ENCODE measurements at regions not wholly inside any gene's neighbourhood (a gene's known extent, or its start where the extent isn't known, plus 50 kb on each side); places are given as distances from the start of the nearest gene placed in this dataset.

DNA sequence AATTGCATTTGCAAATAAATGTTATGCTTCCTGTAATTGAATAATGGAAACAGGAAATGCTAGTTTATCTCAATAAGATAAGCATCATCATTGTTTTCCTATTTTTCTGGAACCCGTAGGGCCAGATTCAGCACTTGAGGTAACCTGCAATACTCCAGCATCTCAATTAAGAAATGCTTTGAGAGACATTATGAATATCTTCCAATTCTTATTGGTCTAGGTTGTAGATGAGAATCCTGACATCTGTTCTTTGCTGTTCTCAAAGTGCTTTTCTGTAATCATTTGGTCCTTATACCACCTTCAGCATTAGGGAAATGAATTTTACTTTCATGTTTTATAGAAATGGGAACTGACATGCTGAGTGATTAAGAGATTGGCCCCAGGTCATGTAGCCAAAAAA lies 428.3 kb downstream of the CBLN4 start:
- TF ChIP-seq TCF4 (CRISPR knock-in tag; IDR thresholded peaks at IDR 0.05; ENCODE audit: borderline replicate concordance) (peak; percentile 32; the same call in 1 of the 2 replicates), BACH2 (CRISPR knock-in tag; IDR thresholded peaks at IDR 0.05; ENCODE audit: borderline replicate concordance) (no peak), ARNTL (CRISPR knock-in tag; IDR thresholded peaks at IDR 0.05; ENCODE audit: borderline replicate concordance, low read depth) (no peak)
- no peak for ATAC-seq

DNA sequence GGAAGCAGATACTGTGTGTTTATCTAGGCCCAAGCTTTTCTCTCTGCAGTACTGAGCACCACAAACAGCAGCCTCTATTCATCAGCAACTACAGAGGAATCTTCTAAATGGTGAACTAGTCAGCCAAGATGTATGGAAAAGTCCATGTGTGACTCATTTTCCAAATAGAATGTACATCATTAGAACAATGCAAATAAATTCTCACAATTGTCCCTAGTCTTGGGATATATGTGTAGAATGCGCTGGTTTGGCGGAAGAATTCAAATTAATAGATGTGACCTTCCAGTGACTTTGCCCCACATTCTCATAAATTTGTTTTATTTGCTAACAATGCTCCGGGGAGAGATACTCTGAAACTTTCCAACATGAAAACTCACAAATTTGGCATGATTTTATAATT lies 436.2 kb downstream of the CBLN4 start:
- no peak for ATAC-seq
- TF ChIP-seq, protein P1, sequence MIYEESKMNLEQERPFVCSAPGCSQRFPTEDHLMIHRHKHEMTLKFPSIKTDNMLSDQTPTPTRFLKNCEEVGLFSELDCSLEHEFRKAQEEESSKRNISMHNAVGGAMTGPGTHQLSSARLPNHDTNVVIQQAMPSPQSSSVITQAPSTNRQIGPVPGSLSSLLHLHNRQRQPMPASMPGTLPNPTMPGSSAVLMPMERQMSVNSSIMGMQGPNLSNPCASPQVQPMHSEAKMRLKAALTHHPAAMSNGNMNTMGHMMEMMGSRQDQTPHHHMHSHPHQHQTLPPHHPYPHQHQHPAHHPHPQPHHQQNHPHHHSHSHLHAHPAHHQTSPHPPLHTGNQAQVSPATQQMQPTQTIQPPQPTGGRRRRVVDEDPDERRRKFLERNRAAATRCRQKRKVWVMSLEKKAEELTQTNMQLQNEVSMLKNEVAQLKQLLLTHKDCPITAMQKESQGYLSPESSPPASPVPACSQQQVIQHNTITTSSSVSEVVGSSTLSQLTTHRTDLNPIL (CRISPR knock-in tag; IDR thresholded peaks at IDR 0.05; ENCODE audit: low read depth), result no peak

DNA sequence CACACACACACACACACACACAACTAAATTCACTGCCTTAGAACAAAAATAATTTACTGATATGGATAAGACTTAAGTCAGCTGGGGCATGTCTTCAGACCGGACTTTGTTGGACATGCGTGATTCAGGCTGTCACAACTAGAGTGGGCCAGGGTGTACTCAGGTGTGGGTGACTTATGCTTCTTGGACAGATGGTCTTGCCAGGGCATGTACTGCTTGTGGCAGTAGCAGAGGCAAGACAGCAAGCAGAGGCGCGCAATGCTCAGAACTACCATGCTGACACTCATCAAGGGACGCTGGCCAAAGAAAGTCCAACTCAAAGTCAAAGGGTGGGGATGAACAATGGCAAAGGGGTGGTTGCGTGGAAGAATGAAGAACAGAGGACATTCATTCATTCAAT lies 437.5 kb downstream of the CBLN4 start:
- TF ChIP-seq RARB (CRISPR knock-in tag; IDR thresholded peaks at IDR 0.05), result no peak
- no peak for TF ChIP-seq ARNTL (CRISPR knock-in tag; IDR thresholded peaks at IDR 0.05; ENCODE audit: borderline replicate concordance, low read depth)
- TF ChIP-seq OSR1 (CRISPR knock-in tag; IDR thresholded peaks at IDR 0.05), result no peak
- no peak for TF ChIP-seq ISL1 (CRISPR knock-in tag; IDR thresholded peaks at IDR 0.05)
- no peak for TF ChIP-seq CSDC2 (CRISPR knock-in tag; IDR thresholded peaks at IDR 0.05)
- no peak for TF ChIP-seq ZNF8 (CRISPR knock-in tag; IDR thresholded peaks at IDR 0.05)
- TF ChIP-seq SNAI2 (CRISPR knock-in tag; IDR thresholded peaks at IDR 0.05), result no peak
- no peak for TF ChIP-seq TOX (CRISPR knock-in tag; IDR thresholded peaks at IDR 0.05; ENCODE audit: borderline replicate concordance)
- no peak for TF ChIP-seq ZNF70 (CRISPR knock-in tag; IDR thresholded peaks at IDR 0.05)
- TF ChIP-seq, protein P1 (CRISPR knock-in tag; IDR thresholded peaks at IDR 0.05; ENCODE audit: low read depth), result no peak
- no peak for TF ChIP-seq BACH2 (CRISPR knock-in tag; IDR thresholded peaks at IDR 0.05; ENCODE audit: borderline replicate concordance)
- TF ChIP-seq TCF4 (CRISPR knock-in tag; IDR thresholded peaks at IDR 0.05; ENCODE audit: borderline replicate concordance), result no peak
- no peak for TF ChIP-seq ZFP3 (CRISPR knock-in tag; IDR thresholded peaks at IDR 0.05)
- TF ChIP-seq ZNF565 (CRISPR knock-in tag; conservative IDR thresholded peaks at IDR 0.05; ENCODE audit: low read depth), result no peak
- TF ChIP-seq, protein P2, sequence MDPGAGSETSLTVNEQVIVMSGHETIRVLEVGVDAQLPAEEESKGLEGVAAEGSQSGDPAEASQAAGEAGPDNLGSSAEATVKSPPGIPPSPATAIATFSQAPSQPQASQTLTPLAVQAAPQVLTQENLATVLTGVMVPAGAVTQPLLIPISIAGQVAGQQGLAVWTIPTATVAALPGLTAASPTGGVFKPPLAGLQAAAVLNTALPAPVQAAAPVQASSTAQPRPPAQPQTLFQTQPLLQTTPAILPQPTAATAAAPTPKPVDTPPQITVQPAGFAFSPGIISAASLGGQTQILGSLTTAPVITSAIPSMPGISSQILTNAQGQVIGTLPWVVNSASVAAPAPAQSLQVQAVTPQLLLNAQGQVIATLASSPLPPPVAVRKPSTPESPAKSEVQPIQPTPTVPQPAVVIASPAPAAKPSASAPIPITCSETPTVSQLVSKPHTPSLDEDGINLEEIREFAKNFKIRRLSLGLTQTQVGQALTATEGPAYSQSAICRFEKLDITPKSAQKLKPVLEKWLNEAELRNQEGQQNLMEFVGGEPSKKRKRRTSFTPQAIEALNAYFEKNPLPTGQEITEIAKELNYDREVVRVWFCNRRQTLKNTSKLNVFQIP (CRISPR knock-in tag; IDR thresholded peaks at IDR 0.05; ENCODE audit: borderline replicate concordance, low read depth), result no peak
- TF ChIP-seq, protein P3, sequence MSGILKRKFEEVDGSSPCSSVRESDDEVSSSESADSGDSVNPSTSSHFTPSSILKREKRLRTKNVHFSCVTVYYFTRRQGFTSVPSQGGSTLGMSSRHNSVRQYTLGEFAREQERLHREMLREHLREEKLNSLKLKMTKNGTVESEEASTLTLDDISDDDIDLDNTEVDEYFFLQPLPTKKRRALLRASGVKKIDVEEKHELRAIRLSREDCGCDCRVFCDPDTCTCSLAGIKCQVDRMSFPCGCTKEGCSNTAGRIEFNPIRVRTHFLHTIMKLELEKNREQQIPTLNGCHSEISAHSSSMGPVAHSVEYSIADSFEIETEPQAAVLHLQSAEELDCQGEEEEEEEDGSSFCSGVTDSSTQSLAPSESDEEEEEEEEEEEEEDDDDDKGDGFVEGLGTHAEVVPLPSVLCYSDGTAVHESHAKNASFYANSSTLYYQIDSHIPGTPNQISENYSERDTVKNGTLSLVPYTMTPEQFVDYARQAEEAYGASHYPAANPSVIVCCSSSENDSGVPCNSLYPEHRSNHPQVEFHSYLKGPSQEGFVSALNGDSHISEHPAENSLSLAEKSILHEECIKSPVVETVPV (CRISPR knock-in tag; IDR thresholded peaks at IDR 0.05), result no peak
- no peak for TF ChIP-seq ZFP30 (CRISPR knock-in tag; IDR thresholded peaks at IDR 0.05)
- no peak for TF ChIP-seq PPARA (CRISPR knock-in tag; IDR thresholded peaks at IDR 0.05; ENCODE audit: borderline replicate concordance)
- no peak for ATAC-seq

GRCh38 chr20:55565096-55565773 lies 440.1 kb downstream of the CBLN4 start:
- TF ChIP-seq ZFP30 (CRISPR knock-in tag; IDR thresholded peaks at IDR 0.05) (no peak), ZC3H10 (CRISPR knock-in tag; IDR thresholded peaks at IDR 0.05) (no peak), GLIS3 (CRISPR knock-in tag; IDR thresholded peaks at IDR 0.05) (no peak), ZNF70 (CRISPR knock-in tag; IDR thresholded peaks at IDR 0.05) (no peak), TCF4 (CRISPR knock-in tag; IDR thresholded peaks at IDR 0.05; ENCODE audit: borderline replicate concordance) (no peak), ARNTL (CRISPR knock-in tag; IDR thresholded peaks at IDR 0.05; ENCODE audit: borderline replicate concordance, low read depth) (no peak), ZFP3 (CRISPR knock-in tag; IDR thresholded peaks at IDR 0.05) (no peak), TOX (CRISPR knock-in tag; IDR thresholded peaks at IDR 0.05; ENCODE audit: borderline replicate concordance) (no peak), TSHZ2 (CRISPR knock-in tag; IDR thresholded peaks at IDR 0.05) (no peak), ISL1 (CRISPR knock-in tag; IDR thresholded peaks at IDR 0.05) (no peak), OSR1 (CRISPR knock-in tag; IDR thresholded peaks at IDR 0.05) (no peak)
- TF ChIP-seq, protein P4, sequence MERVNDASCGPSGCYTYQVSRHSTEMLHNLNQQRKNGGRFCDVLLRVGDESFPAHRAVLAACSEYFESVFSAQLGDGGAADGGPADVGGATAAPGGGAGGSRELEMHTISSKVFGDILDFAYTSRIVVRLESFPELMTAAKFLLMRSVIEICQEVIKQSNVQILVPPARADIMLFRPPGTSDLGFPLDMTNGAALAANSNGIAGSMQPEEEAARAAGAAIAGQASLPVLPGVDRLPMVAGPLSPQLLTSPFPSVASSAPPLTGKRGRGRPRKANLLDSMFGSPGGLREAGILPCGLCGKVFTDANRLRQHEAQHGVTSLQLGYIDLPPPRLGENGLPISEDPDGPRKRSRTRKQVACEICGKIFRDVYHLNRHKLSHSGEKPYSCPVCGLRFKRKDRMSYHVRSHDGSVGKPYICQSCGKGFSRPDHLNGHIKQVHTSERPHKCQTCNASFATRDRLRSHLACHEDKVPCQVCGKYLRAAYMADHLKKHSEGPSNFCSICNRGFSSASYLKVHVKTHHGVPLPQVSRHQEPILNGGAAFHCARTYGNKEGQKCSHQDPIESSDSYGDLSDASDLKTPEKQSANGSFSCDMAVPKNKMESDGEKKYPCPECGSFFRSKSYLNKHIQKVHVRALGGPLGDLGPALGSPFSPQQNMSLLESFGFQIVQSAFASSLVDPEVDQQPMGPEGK (CRISPR knock-in tag; IDR thresholded peaks at IDR 0.05; ENCODE audit: borderline replicate concordance), result no peak
- TF ChIP-seq, protein P3 (CRISPR knock-in tag; IDR thresholded peaks at IDR 0.05), result no peak
- ATAC-seq, result no peak

Measured in SK-N-SH treated with all-trans-retinoic acid at 6 μM for 48 hours (cell line).